SHP77 treated with DMSO at 0.1 percent for 48 hours (cell line): ENCODE measurements at regions not wholly inside any gene's neighbourhood (a gene's known extent, or its start where the extent isn't known, plus 50 kb on each side); places are given as distances from the start of the nearest gene placed in this dataset.
"Not testable (repeated sequence)": the region's sequence is repeated elsewhere in the genome, so short reads cannot be mapped to it uniquely, and the experiment has no call there.

ENCODE experiments used
- DNase-seq: peaks from one replicate; lab custom pipeline; 2025; lab: John Stamatoyannopoulos, UW

DNA sequence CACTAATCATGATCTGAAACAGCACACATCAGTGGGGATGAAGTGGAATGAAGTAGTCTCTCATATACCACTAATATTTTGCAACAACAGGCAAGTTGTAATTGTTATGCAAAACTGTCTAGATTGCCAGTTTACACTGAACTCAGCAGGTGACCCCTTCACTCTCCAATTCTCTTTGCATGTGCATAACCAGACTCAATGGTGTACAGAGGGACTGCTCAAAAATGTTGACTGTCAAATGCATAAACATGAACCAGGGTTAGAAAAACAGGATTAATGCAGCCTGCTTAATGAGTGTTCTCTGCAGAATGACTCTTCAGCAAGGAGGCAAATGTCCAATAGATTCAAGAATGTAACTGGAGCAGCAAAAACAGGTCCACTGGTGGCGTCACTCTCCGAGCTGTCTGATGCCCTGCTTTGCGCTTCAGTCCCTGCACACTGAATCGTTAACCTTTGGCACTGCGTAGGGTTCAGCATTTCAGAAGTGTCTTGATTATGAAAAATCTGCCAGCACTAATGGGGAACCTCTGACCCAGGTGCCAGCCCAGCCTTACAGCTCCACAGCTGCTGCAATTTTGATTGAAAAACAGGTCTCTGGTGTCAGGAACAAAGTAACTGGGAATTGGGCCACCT is 209.3 kb downstream of the TDRD15 start:
- no peak for DNase-seq

DNA sequence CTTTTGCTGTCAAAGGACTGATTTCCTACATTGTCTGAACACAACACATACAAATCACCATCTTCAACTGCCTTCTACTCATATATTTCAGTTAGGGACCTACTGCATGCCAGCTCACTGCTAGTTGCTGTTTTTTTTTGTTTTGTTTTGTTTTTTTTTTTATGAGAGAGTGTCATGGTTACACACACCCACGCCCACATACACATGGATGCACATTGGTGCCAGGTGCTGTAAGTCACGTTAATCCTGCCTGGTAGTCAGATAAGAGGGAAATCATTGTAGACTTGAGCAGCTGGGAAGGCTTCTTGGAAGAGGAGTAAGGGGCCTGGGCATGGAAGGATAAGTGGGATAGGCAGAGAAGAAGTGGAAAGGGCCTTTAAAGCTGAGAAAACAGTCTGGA is 209.9 kb downstream of the TDRD15 start:
- no peak for DNase-seq

DNA sequence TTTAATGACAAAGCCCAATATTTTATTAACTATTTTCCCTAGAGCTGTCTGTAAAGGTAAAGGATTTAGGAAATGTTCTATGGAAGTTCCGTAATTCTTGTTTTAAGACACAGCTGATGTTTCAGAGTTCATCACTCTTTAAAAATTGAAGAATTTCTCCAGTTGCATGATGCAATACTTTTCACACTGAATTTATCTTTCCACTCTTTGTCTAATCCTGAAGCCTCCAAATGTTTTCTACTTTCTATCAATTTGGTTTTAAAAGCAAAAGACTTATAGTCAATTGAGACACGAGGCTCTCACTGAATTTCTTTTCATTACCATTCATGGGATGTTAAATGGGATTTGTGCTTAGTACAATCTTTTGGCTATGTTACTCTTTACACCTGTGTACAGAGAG is 223.2 kb downstream of the TDRD15 start:
- no peak for DNase-seq

- no peak for DNase-seq
These were observed 230.3 kb downstream of the TDRD15 start for GRCh38 chr2:21353879-21354679.

DNA sequence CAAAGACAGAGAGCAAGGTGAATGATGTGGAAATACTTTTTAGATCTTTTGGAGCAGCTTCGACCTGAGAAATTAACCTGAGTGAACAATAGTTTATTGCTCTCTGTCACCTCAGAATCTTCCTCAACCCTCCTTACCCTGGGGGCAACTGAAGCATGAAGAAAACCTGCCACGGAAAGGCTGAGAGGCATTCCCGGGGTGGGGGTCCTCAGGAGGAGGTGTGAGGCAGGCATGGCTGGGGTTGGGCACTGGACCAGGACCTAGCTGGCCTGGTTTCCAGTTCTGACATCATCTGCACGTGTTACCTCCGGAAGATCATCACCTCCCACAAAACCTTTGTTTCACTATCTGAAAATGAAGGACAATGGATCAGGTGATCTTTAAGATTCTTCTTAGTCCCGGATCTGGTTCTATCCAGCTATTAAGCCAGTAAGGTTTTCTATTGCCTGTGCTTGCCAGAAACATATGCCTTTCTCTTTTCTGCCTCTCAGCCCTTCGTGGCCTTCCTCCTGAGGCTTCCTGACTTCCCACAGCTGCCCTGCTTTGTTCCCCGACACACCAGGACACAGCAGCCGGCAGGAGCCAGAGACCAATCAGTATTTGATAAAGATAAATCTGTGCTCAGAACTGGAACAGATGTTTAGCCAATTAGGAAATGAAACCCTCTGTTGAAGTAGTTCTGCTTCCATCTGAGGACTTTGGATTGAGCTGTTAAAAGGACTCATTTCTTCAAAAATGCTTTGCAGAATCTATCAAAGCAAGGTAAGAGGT is 232.5 kb downstream of the TDRD15 start:
- DNase-seq, result no peak

- DNase-seq, result no peak
These were observed 233.1 kb downstream of the TDRD15 start for GRCh38 chr2:21356857-21357255.

DNA sequence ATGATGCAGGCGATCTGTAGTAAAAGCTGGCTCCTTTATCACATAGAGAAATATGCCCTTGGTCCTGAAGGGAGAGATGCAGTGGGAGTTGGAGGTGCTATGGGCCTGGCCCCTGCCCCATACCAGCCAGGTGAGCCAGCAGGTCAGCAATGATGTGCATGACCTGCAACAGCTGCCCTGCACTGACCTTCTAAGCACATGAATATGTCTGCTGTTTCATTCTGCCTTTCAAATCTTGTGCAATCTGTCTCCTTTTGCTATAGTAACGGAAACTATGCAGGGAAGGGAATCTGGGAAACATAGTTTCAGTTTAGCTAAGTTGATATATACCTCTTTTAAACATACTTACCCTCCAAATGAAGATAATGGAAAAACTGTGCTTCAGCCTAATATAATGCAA is 235.2 kb downstream of the TDRD15 start:
- no peak for DNase-seq

DNA sequence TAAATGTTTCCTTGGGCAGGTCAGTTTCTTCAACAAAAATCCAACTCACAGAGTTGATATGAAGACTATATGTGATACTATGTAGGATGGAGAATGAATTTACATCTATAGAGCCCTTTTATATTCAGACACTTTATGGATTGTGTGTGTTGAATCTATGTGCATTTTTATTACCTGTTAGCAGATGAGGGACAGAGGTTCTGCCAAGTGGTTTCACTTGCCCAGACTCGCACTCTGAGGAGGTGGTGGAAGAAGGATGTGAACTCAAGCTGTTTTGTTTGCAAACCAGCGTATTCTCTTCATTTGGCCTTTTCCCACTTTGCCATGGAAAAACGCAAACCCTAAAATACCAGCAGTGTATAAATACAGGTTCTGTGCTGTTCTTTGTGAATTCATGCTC is 237.6 kb downstream of the TDRD15 start:
- DNase-seq, result no peak

DNA sequence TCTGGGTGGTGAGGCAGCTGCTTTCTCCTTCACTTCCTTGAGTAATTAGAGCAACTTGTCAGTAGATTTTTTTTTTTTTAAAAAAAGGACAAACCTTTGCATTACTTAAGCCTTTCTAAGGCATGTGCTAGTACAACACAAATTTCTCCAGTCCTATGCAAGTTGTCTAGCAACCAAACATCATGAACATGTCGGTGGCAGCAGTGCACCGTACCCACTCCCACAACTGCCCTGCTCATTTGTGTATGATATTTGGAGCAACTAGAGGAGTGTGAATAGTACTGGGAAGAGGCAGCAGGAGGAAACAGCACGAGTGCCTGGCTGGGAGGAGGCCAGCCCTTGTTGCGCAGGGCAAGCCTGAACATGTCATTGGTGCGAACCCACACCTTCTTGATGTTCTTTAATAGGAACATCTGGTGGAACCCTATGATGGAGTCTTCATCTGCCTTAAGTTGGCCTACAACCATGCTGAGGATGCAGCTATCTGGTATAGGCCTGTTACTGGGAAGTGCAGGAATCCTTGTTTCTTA is 238.3 kb downstream of the TDRD15 start:
- no peak for DNase-seq

- DNase-seq, result no peak
These were observed 239.6 kb downstream of the TDRD15 start for GRCh38 chr2:21363364-21363763.

DNA sequence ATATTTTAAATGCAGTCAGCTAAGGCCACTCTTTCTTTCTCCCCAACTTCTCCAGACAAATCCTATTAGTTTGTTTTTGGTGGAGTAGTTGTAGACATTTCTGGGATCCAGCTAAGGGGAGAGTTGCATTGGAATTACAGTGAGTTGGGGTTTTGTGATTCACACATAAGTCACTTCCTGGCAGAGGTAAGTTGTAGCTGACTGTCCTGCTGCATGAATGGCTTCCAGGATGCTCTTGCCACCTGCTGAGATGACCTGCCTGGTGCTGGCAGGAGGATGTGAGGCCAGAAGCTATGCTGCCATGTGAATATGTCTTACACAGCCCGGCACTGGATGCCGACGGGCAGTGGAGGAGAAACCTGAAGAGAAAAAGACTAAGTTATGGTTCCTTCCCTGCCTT is 243.7 kb downstream of the TDRD15 start:
- no peak for DNase-seq

DNA sequence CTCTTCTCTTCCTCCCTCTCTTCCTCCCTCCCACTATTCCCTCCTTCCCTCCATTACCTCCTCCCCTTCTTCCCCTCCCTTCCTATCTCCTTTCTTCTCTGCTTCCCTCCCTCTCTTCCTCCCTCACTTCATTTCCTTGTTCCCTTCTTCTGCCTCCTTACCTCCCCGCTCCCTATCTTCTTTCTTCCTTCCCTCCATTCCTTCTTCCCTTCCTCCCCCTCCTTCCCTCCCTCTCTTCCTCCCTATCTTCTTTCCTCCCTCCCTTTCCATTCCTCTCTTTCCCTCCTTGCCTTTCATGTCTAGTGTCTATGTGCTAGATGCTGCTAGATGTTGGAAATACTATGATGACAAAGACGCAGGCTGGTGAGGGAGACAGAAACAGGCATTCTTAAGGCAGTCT is 246.0 kb downstream of the TDRD15 start:
- DNase-seq, result no peak

GRCh38 chr2:21371499-21372003 is 247.8 kb downstream of the TDRD15 start:
- DNase-seq, result no peak

GRCh38 chr2:21372654-21373053 is 248.9 kb downstream of the TDRD15 start:
- DNase-seq, result no peak

DNA sequence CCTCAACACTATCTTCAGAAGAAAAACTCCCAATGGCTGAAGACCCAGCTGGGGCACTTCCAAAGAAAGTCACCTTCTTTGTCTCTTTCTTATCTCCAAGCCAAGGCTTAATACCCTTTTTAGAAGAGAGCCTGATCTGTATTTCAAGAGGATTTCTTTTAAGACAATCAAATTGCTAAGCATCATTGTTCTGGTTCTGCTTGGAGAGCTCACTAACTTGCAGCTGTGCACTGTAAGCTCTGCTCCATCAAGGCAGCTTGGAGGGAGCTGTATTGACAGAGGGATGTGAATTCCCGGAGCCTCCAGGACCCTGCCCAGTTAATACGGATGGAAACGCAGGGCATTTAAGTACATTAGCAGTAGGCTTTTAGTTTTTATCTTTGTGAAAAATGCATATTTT is 253.1 kb downstream of the TDRD15 start:
- DNase-seq, result no peak

DNA sequence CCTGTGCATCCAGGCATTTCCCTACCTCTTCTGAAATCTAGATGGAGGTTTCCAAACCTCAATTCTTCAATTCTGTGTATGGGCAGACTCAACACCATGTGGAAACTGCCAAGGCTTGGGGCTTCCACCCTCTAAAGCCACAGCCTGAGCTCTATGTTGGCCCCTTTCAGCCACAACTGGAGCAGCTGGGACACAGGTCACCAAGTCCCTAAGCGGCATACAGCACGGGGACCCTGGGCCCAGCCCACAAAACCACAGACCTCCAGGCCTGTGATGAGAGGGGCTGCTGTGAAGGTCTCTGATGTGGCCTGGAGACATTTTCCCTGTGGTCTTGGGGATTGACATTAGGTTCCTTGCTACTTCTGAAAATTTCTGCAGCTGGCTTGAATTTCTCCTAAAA is 255.4 kb downstream of the TDRD15 start:
- no peak for DNase-seq

- DNase-seq, result not testable (repeated sequence)
These were observed 255.9 kb downstream of the TDRD15 start for GRCh38 chr2:21379668-21380067.

- peak; percentile 27 for DNase-seq
These were observed 257.7 kb downstream of the TDRD15 start for GRCh38 chr2:21381421-21381820.

- DNase-seq, result no peak
These were observed 259.1 kb downstream of the TDRD15 start for GRCh38 chr2:21382701-21383520.

DNA sequence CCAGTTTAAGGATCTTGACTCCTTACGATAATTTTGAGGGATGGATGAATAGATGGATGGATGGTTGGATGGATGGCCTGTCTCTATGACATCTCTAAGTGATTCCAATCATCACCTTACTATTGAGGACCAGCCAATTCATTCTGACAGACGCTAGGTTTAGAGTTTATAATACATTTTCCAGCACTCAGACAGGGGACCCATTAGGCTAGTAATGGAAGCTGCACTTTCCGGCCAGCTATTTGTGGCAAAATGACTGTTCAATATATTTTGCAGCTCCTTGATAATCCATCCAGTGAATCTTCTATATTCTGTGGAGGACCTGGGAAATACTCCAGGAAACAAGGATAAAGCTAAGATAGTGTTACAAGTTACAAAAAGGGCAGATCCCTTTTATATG is 262.9 kb downstream of the TDRD15 start:
- DNase-seq, result no peak

DNA sequence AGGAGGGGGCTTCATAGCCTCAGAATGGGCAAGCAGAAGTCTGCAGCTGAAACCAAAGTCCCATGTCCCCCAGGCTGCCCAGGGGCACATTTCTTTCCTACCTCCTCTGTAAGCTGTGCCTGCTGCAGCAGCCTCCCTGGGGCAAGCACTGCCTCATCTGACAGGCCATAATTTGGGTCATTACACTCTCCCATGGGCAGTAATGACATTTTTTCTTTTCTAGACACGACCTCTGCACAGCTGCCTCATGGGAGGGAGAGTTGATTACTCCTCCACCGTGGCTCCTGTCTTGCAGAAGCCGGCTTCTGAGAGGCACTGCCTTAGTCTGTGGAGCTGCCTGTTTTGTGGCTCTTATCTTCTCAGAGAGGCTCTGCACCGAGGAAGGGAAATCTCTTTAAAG is 268.9 kb downstream of the TDRD15 start:
- no peak for DNase-seq

DNA sequence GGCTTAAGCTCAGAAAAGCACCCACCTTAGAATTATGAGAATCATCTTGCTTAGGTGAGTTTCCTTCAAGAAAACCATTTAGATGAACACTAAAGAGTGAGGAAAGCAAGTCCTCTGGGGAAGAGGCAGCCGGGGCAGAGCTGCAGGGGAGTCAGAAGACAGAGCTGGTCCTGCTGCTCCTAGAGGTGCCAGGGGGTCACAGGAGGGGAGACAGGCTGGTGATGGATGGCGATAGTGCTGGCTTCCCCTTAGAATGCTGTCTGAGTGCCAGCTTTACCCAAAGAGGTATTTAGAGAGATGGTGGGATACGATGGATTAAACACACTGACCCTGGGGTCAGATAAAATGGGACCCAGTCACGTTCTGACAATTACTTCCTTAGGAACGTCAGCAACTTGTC is 269.4 kb downstream of the TDRD15 start:
- no peak for DNase-seq
